GM21381 (cell line): ENCODE measurements at regions not wholly inside any gene's neighbourhood (a gene's known extent, or its start where the extent isn't known, plus 50 kb on each side); places are given as distances from the start of the nearest gene placed in this dataset.
"Not testable (repeated sequence)": the region's sequence is repeated elsewhere in the genome, so short reads cannot be mapped to it uniquely, and the experiment has no call there.

Experiments used
- ATAC-seq: cut with Tn5 transposase; IDR thresholded peaks from one replicate; pipeline ENCODE4 v1.9.1; 2021; ENCODE audit warnings: mild to moderate bottlenecking, moderate library complexity; ENCODE audit not compliant: unreplicated experiment

DNA sequence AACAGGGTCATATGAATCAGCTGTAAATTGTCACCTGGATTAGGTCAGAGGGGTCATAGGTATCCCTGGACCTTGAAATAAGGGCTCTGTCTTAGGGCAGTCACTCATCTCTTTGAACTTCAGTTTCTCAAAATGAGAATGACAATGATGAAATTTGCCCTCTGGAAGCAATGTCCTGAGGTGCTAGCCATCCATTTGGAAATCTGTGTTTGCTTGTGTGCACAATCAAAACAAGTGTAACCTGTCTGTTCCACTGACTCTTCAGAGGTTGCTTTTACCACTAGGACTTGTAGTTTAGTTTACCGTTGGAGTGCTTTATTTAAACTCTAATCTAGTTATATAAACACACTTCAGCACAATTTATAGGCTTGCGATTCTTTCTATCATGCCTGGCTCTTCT lies 297.3 kb downstream of the CCDC74A start:
- ATAC-seq, result not testable (repeated sequence)

DNA sequence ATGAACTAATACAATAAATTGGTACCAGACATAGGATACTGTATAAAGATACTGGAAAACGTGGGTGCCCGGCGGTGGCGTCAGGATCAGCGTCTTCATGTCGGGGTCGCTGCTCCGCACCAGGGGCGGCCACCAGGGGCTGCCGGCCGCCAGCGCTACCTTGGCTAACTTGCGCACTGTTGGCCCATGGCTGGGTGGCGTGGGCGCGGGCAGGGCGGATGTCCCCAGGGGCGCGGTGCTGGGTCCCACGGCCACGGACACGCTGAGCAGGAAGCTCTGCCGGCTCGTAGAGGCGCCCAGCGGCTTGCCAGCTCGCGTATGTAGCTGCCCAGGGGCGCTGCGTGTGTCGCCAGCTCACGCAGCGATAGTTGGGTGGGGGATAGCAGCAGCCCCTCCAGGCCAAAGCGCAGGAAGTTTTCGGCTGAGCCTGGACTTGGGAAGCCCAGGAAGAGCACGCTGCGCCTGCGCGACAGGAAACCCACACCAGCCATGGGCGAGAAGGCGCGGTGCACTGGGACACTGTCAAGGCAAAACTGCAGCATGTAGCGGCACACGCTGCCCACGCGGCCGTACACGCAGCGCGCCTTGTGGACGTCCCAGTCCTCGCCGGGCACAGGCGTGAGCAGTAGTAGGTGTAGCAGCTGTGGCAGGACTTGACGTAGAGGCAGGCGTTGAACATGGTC lies 299.9 kb downstream of the CCDC74A start:
- no peak for ATAC-seq

DNA sequence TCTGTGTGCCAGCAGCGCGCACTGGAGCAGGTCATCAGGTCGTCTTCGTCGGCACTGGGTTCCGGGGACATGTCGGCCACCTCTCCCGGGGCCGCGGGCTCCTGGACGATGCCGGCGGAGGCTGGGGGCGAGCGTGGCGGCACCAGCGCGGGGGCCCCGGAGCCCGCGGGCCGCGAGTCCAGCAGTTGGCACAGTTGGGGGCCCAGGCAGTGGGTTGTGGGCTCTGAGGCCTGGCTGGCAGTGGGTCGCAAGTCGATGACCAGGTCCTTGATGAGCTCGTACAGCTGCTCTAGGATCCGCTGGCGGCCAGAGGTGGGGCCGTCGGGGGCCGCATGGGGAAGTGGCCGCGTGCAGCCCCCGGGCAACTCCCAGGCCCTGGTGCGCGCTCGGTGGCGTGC lies 300.5 kb downstream of the CCDC74A start:
- ATAC-seq, result no peak

DNA sequence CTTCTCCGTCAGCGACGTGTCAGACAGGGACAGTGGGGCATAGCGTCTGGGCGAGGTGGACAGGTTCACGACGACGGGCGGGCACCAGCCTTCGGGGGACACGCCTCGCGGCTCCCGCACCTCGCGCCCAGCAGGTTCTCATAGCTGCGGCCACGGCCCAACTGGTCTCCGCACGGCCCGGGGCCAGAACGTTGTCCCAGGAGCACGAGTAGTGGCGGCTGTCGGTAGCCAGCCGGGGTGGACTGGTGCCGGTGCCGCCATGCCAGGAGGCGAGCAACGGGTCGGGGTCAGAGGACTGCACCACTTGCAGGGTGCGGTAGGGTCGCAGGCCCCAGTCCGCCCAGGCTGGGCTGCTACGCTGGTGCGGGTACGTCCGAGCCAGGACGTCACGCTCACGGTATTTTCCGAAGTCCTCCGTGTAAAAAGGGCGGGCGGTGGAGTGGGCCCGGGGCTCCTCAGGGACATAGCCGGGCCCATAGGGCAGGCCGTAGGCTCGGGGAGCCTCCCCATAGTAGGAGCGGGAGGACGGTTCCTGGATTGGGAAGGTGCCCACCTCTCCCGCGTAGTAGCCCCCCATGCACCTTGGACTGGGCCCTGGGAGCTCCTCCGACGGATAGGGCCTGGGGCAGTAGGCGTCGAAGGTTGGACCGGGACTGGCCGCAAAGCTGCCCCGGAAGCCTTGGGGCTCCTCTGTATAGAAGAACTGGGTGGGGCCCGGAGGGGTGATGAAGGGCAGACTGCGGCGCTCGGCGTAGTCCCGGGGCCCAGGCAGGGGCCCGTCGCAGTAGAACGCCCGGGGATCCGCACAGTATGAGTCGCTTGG lies 301.2 kb downstream of the CCDC74A start:
- not testable (repeated sequence) for ATAC-seq

DNA sequence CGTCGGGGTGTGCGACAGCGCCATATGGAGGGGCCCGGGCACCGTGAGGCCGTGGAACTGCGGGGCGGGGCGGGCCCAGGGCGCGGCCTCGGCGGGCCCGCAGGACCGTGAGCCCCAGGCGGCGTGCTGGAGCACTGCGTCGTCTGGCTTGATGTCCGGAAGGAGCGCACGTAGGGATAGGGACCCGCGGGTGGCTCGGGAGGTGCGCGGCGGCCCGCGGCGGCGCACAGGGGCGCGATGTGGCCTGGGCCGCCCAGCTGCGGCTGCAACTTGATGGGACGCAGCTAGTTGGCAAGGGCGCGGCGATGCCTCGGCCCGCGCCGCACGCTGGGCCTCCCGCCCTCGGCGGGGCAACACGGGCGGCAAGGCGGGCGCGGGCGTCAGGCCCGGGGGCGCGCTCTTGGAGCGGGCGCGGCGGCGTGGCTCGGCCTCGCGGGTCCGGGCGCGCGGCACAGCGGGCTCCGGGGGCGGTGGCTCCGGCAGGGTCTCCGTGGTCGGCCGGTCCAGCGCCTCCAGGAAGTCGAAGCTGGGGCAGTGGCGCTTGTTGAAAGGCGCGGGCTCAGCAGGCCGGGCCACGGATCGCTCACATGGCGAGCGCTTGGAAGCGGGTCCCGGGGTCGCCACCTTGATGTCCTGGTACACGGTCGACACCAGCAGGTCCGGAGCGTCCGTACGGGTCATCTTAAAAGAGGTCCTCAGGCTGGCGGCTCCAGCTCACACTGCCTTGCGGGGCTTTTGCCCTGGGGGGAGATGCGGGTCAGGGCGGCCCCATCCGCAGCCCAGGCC lies 302.0 kb downstream of the CCDC74A start:
- not testable (repeated sequence) for ATAC-seq

DNA sequence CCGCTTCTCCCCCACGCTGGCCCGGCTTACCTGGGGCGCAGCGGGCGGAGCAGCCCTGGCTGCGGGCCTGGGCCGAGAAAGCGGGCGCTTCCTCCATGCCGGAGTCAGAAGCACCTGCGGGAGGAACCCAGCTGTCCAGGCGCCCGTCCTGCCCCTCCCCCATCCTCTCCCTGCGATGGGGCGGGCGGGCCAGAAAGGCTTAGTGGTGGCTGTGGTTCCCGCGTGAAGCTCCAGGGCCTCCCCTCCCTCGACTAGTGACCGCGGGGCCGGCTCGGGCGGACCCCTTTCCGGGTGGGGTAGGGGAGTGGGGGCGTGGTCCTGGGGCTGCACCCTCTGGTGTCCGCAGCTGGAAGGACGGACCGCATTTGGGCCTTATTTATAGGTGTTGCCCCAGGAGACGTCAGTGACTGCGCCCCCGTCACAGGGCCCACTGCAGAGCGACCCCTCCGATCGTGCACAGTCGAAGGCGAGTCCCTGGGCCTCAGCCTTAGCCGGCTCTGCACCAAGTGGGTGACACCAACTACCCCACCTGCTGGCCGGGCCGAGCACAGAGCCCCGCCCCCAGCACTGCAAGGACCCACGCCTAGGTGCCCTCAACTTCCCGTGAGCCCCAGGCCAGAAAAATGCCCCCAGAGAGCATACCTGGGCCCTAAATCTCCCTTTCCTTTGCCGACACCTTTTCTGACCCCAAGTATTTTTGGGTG lies 302.7 kb downstream of the CCDC74A start:
- not testable (repeated sequence) for ATAC-seq

DNA sequence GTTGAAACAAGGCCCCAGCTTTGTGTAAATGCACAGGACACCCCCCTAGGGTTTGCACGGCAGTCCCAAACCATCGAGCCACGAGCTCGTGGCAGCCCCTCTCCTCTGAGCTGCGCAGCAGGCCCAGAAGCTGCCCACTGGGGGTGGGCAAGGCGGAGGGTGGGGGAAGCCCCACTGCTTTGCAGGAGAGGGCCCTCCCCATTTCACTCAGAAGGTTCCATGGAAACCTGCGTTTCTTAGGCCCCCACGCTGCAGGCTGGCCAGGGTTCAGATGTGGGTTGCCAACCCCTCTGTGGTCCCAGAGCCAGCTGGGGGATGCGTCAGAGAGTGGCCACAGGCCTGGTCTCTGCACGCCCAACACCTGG lies 303.2 kb downstream of the CCDC74A start:
- ATAC-seq, result not testable (repeated sequence)

DNA sequence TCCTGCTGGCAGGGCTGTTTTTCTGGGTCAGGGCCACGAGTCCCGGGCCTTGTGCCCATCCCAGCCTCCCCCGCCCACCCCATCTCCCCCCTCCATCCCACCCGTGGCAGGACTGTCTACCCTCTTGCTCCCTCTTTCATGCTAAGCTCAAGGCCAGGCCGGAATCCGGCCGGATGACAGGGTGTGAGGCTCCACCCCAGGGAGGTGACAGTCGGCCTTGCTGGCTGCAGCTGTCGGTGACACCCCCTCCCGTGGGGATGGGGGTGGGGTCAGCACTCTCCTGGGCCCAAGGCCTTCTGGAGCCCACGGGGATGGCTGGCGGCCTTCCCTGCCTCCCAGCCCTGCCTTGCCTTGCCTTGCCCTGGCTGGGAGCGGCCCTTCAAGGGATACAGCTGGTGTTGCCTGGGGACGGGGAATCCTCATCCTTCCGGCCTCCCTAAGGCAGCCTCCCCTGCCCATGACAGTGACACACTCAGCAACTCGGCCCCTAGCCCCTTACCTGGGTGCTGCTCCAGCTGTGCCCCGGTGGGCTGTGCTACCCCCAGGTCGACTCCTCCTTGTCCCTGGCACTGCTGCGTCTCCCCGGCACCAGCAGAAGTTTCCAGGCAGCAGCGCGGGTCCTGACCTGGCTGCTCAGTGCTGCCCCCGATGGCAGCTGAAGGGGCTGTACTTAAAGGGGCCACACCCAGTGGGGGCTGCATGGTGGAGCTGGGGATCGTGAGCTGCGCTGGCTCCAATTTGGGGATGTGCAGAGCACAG lies 303.9 kb downstream of the CCDC74A start:
- ATAC-seq, result not testable (repeated sequence)

DNA sequence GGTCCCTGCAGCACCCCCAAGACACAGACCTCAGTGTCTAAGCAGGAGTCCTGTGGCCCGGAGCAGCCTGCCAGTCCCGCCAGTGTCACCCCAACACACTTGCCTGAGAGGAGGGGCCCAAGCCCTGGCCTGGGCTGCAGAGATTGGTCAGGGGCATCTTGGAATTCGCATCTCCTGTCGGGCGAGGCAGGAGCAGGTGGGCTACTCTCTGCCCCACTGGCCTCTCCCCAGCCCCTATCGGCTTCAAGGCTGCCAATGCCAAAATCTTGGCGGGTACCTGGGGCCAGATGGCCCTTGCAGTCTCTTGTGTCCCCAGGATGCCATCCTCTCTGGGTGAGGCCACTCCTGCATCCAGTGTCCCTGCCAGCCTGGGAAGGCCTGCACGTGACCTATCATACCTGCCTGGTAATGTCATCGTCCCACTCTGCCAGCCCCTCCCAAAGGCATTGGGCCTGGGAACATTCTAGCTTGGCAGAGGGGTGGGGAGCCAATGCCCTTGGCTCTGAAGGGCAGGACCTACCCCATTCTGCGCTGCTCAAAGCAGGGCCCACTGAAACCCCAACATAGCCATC lies 304.6 kb downstream of the CCDC74A start:
- ATAC-seq, result not testable (repeated sequence)

DNA sequence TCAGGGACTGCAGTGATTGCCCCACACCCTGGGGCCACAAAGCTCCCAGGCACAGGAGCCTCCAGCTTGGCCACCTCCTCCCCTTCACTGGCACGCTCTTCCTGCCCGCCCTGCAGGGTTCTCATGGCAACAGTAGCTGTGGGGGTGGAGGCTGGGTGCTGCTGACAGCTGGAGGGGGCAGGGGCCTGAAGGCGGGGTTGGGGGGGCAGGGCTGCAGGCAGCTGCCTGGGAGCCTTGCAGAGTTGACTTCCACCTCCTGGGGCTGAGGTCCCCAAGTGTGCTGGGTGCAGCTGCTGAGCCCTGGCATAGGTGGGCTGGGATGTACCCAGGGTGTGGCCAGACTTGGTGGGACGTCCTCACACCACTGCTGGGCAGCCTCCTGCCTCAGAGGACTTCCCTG lies 305.2 kb downstream of the CCDC74A start:
- not testable (repeated sequence) for ATAC-seq

DNA sequence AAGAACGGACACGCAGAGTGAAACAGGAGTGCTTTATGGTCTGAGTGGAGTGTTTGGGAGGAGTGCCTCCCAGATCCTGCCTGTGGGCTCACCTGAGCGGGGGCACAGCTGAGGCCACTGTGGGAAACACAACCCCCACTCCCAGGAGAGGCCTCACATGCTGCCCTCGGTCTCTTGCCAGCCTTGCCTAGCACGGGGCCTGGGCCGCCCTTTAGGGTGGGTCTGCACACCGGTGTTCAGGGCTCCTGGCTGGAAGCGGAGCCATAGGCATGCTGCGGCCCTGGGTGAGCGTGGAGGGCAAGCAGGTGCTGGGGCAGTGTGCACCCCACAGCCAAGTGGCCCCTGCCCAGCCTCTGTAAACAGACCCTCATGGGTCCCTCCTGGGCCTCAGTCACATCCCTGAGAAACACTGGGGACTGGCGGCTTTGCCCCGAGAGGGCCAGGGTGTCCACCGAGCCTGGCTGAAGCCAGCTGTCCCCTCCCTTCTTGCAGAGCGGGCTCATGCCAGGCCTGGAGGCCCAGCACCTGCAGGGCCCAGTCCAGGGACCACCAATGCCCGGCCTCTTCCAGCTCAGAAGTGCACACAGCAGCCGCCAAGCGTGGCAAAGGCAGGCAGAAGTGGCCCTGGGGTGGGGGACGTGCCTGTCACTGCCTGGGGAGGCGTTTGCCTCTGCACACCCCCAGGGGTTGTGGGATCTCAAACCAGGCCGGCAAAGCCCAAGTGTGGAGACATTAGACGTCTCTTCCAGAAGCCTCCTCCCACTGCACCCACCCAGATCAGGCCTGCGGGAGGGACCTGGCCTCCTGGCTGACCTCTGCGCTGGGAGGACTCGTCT lies 305.9 kb downstream of the CCDC74A start:
- not testable (repeated sequence) for ATAC-seq

DNA sequence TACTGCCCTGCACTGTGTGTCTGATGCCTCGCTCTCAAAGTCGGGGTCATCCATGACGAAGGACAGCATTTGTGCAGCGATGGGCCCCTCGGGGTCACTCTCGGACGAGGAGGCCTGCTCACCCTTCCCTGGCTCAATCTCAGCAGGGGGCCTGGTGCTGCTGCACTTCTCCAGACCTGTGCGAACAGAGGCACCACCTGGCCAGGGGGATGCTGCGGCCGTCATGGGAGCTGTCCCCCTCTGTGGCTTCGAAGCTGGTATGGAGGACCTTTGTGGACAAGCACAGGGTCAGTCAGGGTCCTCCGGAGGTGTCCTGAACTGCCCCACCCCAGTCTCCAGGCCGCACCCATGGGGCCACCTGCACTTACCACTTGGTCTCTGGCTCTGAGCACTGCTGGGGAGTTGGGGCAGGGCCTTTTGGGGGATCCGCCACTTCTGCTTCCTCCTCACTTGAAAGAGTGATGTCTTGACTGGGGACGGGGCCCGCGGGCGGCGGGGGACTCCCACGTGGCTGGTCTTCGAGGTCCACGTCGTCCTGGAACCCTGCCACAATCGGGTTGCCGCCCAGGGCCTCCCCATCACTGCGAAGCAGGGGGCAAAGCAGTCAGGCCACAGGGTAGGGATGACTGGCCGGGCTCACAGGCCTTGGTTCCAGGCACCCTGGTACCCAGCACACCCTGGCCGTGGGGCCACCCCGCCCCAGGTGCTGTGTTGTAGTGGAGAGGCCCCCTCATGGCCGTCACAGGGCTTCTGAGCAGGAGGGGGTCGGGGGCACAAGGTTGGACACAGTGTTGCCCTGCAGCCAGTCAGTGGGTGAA lies 306.7 kb downstream of the CCDC74A start:
- ATAC-seq, result not testable (repeated sequence)

DNA sequence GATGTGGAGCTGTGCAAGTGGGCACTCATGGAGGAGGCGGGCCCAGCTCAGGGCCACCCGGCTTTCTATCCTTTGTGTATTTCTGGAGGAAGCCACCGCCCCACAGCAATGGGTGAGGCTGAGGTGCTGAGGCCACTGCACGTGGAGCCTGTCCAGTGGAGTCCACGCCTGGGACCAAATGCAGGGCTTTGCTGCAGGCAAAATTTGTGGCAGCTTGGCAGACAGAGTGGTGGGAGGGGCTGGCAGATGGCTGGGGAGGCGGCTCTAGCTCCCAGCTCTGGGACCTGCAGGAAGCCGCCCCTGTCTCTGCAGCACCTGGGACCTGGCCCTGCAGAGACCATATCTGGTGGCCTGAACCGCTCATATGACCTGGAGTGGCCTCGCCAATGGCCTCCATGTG lies 307.3 kb downstream of the CCDC74A start:
- not testable (repeated sequence) for ATAC-seq

DNA sequence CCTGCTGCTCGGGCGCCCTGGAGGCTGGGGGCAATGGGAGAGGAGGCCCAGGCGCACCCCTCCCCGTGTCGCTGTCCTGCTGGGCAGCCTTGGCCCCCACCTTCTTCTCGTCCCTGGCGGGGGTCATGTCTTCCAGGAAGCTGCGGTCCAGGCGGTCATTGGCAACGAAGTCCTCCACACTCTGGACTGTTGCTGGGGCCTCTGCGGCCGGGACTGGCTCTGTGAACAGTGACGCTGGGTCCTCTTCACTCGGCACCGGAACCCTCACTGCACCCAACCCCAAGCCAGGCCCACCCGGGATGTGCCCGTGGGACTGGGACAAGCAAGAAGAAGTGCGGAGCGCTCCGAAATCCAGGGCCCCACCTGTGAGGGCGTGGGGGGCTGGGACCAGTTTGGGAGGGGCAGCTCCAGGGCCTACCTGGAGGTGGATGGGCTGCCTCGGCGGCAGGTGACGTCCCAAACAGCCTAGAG lies 308.0 kb downstream of the CCDC74A start:
- no peak for ATAC-seq

DNA sequence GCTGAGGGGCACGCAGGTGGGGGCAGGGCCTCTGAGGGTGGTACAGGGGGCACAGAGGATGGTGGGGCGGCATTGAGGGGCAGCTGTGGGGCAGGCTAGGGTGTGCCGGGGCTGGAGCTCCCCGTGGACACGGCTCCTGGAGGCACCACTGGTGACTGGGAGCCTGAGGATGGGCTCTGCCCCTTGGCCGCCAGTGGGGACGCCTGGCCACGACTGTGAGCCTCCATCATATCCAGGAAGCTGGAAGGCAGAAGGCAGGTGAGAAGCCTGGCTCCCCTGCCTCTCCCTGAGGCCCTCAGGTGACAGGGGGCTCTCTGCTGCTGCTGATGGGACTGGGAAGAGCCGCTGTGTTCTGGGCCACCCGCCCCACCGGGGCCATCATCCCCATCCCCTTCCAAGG lies 308.4 kb downstream of the CCDC74A start:
- not testable (repeated sequence) for ATAC-seq

DNA sequence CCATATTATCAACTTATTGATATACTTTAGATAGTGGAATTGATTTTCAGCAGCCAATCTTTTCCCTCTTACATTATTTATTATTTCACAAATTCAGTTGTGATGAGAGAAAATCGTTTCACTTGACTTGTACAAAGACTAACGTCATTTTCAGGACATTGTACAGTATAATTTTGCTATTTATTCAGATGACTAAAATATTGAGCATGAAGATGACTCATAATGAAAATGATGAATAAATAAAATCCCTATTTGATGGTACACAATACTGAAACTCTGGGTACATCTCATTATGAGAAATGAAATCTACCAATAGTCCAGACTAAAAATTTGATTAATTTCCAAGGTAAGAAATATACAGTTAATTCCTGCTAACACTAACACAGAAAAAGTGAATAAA lies 316.4 kb downstream of the CCDC74A start:
- not testable (repeated sequence) for ATAC-seq

DNA sequence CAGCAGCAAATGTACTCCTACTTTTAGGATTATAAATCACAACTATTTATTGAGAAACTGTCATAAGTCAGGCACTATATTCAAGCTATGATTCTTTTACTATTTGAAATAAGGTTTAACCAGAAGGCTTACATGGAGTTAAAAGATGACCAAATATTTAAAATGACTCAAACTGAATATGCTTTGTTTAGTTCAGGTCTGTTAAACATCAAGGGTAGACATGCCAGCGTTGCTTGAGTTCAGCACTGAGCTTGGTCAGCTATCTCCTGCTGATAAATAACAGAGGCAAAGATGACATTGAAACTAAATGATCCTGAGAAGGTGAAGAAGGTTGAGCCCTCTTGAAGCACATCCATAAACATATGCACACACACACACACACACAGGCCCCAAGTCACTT lies 305.6 kb downstream of the ANKRD30BL start:
- not testable (repeated sequence) for ATAC-seq

DNA sequence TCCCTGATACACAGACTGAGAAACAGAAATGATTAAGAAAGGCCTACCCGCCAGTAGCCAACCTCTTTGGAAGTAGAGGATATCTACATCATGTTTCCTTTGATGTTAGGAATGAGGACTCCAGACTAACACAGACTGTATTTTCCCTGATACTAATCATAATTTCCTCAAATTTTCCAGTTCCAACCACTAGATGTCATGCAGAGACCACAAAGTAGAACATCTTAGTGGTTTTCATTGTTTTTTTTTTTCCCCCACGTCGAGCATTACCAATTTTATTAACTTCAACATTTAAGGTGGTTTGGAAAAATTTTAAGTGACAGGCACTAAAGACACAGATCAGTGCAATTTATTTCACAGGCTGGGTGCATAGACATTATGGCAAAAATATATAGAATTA lies 303.6 kb downstream of the ANKRD30BL start:
- ATAC-seq, result not testable (repeated sequence)
